ENCODE measurements at regions not wholly inside any gene's neighbourhood (a gene's known extent, or its start where the extent isn't known, plus 50 kb on each side); places are given as distances from the start of the nearest gene placed in this dataset.

GRCh38 chr17:71320009-71320796 lies 800.6 kb upstream of the SOX9 start:
- TF ChIP-seq RCOR1 (IDR thresholded peaks at IDR 0.05; ENCODE audit: insufficient replicate concordance, low read length) (no peak), RAD21 (IDR thresholded peaks at IDR 0.05; ENCODE audit: low read length) (no peak), POLR2A (IDR thresholded peaks at IDR 0.05; ENCODE audit: low read depth, low read length) (no peak), ELK1 (IDR thresholded peaks at IDR 0.05; ENCODE audit: borderline replicate concordance, low read depth, low read length) (no peak), CTCF (conservative IDR thresholded peaks at IDR 0.05; ENCODE audit: low read depth, low read length) (no peak), MAFK (IDR thresholded peaks at IDR 0.05; ENCODE audit: low read depth, low read length) (no peak), SMC3 (IDR thresholded peaks at IDR 0.05; ENCODE audit: low read depth, low read length) (no peak), NFE2L2 (IDR thresholded peaks at IDR 0.05; ENCODE audit: low read depth, low read length) (no peak), BHLHE40 (IDR thresholded peaks at IDR 0.05; ENCODE audit: low read depth, low read length) (no peak)

Measured in IMR-90 (cell line).